PC-9 (cell line): ENCODE measurements at regions not wholly inside any gene's neighbourhood (a gene's known extent, or its start where the extent isn't known, plus 50 kb on each side); places are given as distances from the start of the nearest gene placed in this dataset.

Source experiments
- BruUV-seq: library from RNA; stranded (reverse); fragments of 400-500 nt; replicated peaks from 2 replicates; lab custom pipeline; 2021; lab: Mats Ljungman, UMichigan
- CTCF ChIA-PET: fragments of 300-600 bp; sonication (Branson Sonifier 250); formaldehyde crosslinking; loops from one replicate; lab custom pipeline; 2022; ENCODE audit warnings: antibody characterized with exemption; lab: Charles Lee
- POLR2A ChIA-PET: fragments of 300-600 bp; sonication (Branson Sonifier 250); formaldehyde crosslinking; loops from one replicate; lab custom pipeline; 2022; ENCODE audit warnings: antibody characterized with exemption; ENCODE audit not compliant: unreplicated experiment; lab: Charles Lee
- DNase-seq, 2 experiments: peaks; one replicate each; pipeline versions ENCODE4 v3.0.0 to v3.0.0-alpha.2; 2015 to 2022; ENCODE audit warnings: mixed read lengths in 1 of 2
- H2AFZ ChIP-seq: fragments of 200-600 bp; sonication (generic); 2 replicates; pipeline ENCODE4 v1.8.1; 2017; ENCODE audit warnings: antibody characterized with exemption
- H3F3A ChIP-seq: fragments of 200-600 bp; sonication (generic); 2 replicates; pipeline ENCODE4 v1.8.1; 2017; ENCODE audit warnings: antibody characterized with exemption, mild to moderate bottlenecking, low read depth; ENCODE audit not compliant: insufficient read depth
- H3K27ac ChIP-seq: fragments of 200-600 bp; sonication (generic); 2 replicates; pipeline ENCODE4 v1.6.1; 2016; ENCODE audit warnings: mixed run types
- H3K27me3 ChIP-seq: fragments of 200-600 bp; sonication (generic); 2 replicates; pipeline ENCODE4 v1.6.1; 2016; ENCODE audit warnings: low read depth, mixed run types; ENCODE audit not compliant: insufficient read depth
- H3K36me3 ChIP-seq: fragments of 200-600 bp; sonication (generic); 2 replicates; pipeline ENCODE4 v1.6.1; 2016; ENCODE audit warnings: low read depth, mixed run types
- H3K4me1 ChIP-seq: fragments of 200-600 bp; sonication (generic); replicated peaks from 2 replicates; pipeline ENCODE4 v1.6.1; 2016; ENCODE audit warnings: mixed run types; ENCODE audit not compliant: insufficient read depth
- H3K4me2 ChIP-seq: fragments of 200-600 bp; sonication (generic); 2 replicates; pipeline ENCODE4 v1.6.1; 2017; ENCODE audit warnings: mixed run types
- H3K4me3 ChIP-seq: fragments of 200-600 bp; sonication (generic); 2 replicates; pipeline ENCODE4 v1.6.1; 2016; ENCODE audit warnings: mixed run types
- H3K79me2 ChIP-seq: fragments of 200-600 bp; sonication (generic); 2 replicates; pipeline ENCODE4 v1.6.1; 2017; ENCODE audit warnings: low read depth, mixed run types
- H3K9me2 ChIP-seq: fragments of 200-600 bp; sonication (generic); 2 replicates; pipeline ENCODE4 v1.8.1; 2017; ENCODE audit warnings: mild to moderate bottlenecking; ENCODE audit not compliant: insufficient read depth
- H3K9me3 ChIP-seq: fragments of 200-600 bp; sonication (generic); 2 replicates; pipeline ENCODE4 v1.8.1; 2016; ENCODE audit warnings: low read depth; ENCODE audit not compliant: insufficient read depth
- H4K20me1 ChIP-seq: fragments of 200-600 bp; sonication (generic); 2 replicates; pipeline ENCODE4 v1.8.1; 2017; ENCODE audit not compliant: insufficient read depth
- CTCF ChIP-seq: fragments of 200-600 bp; sonication (generic); conservative IDR thresholded peaks from 2 replicates; pipeline ENCODE4 v1.6.1; 2017; ENCODE audit warnings: mixed run types, antibody characterized with exemption, mild to moderate bottlenecking, moderate library complexity
- EZH2 ChIP-seq: fragments of 200-600 bp; sonication (generic); IDR thresholded peaks from 2 replicates; pipeline ENCODE4 v1.8.0; 2017; ENCODE audit warnings: antibody characterized with exemption, low read depth
- intact Hi-C: fragments of 100-400 bp; cut with micrococcal nuclease; formaldehyde crosslinking; loops from one replicate; pipeline ENCODE4 v1.10.0; 2022; ENCODE audit not compliant: unreplicated experiment

- Histone ChIP-seq H3K27ac (no peak overlapping the region), H3K27me3 (no peaks in the 10 kb centered on the region), H3K79me2 (no peaks in the 10 kb centered on the region), H3F3A (no peaks in the 10 kb centered on the region), H3K4me1 (no peaks in the 10 kb centered on the region), H3K9me2 (no peaks in the 10 kb centered on the region), H3K9me3 (no peaks in the 10 kb centered on the region; the same call in 1 of the 2 replicates), H4K20me1 (no peaks in the 10 kb centered on the region), H3K36me3 (no peaks in the 10 kb centered on the region), H3K4me2 (no peak overlapping the region), H3K4me3 (no peak overlapping the region), H2AFZ (no peak overlapping the region)
- no TSS peak for BruUV-seq
- ChIA-PET CTCF (no interaction called here), POLR2A (no interaction called here)
- TF ChIP-seq EZH2 (no peak), CTCF (no peak)
- no peak for DNase-seq
- intact Hi-C loops, result no loop called here
Measured at GRCh38 chr1:198809247-198809646, 170.4 kb downstream of the PTPRC start.

GRCh38 chr1:198811449-198811848, 172.6 kb downstream of the PTPRC start:
- Histone ChIP-seq H3K4me1 (no peaks in the 10 kb centered on the region), H3K9me3 (no peaks in the 10 kb centered on the region; the same call in 1 of the 2 replicates), H2AFZ (no peak overlapping the region), H3K27ac (no peak overlapping the region), H4K20me1 (no peaks in the 10 kb centered on the region), H3F3A (no peaks in the 10 kb centered on the region), H3K79me2 (no peaks in the 10 kb centered on the region), H3K4me2 (no peak overlapping the region), H3K27me3 (no peaks in the 10 kb centered on the region), H3K4me3 (no peak overlapping the region), H3K9me2 (no peaks in the 10 kb centered on the region), H3K36me3 (no peaks in the 10 kb centered on the region)
- ChIA-PET CTCF (no interaction called here), POLR2A (no interaction called here)
- TF ChIP-seq EZH2, result no peak
- TF ChIP-seq CTCF, result no peak
- intact Hi-C loops, result no loop called here
- DNase-seq, result no peak
- no TSS peak for BruUV-seq

- intact Hi-C loops, result no loop called here
- Histone ChIP-seq H3K4me1 (no peaks in the 10 kb centered on the region), H3K79me2 (no peaks in the 10 kb centered on the region), H4K20me1 (no peaks in the 10 kb centered on the region), H3K4me3 (no peak overlapping the region), H3K27me3 (no peaks in the 10 kb centered on the region), H3F3A (no peaks in the 10 kb centered on the region), H3K9me3 (no peaks in the 10 kb centered on the region), H3K4me2 (no peak overlapping the region), H3K27ac (no peak overlapping the region), H2AFZ (no peak overlapping the region), H3K36me3 (no peaks in the 10 kb centered on the region), H3K9me2 (no peaks in the 10 kb centered on the region)
- no peak for TF ChIP-seq EZH2
- TF ChIP-seq CTCF, result no peak
- DNase-seq, result no peak
- CTCF ChIA-PET, result no interaction called here
- POLR2A ChIA-PET, result no interaction called here
- no TSS peak for BruUV-seq
Measured at GRCh38 chr1:198823626-198824025, 184.8 kb downstream of the PTPRC start.
